ENCODE measurements at regions not wholly inside any gene's neighbourhood (a gene's known extent, or its start where the extent isn't known, plus 50 kb on each side); places are given as distances from the start of the nearest gene placed in this dataset.

- TF ChIP-seq CTCF (conservative IDR thresholded peaks at IDR 0.05; ENCODE audit: low read depth, low read length) (no peak), EZH2 (IDR thresholded peaks at IDR 0.05; ENCODE audit: low read length, unreplicated experiment) (no peak)
Observed at GRCh38 chrX:150203248-150203645, 159.9 kb upstream of the MAMLD1 start.

Data from PC-3 (cell line).